ENCODE measurements at regions not wholly inside any gene's neighbourhood (a gene's known extent, or its start where the extent isn't known, plus 50 kb on each side); places are given as distances from the start of the nearest gene placed in this dataset.

GRCh38 chr1:91170571-91170970 lies 148.7 kb upstream of the ZNF644 start:
- CTCF ChIA-PET: no interaction called here
- BruUV-seq (replicated peaks): no TSS peak

More at GRCh38 chr1:91170571-91170970, 148.7 kb upstream of the ZNF644 start:
- RAD21 ChIA-PET (ENCODE audit: low non-redundant PET in 1 of 2, low total read pairs in 2 of 2, uncharacterized antibody in 2 of 2, unreplicated experiment in 2 of 2): no interaction called here
- H3K4me1 ChIP-seq (ENCODE audit: control insufficient read depth in 1 of 2, insufficient read depth in 2 of 2, low read length in 2 of 2): no peaks in the 10 kb centered on the region
- H3K9me3 ChIP-seq (ENCODE audit: control insufficient read depth in 1 of 2, insufficient read depth in 1 of 2, low read depth in 1 of 2, low read length in 2 of 2): no peaks in the 10 kb centered on the region
- H3K4me3 ChIP-seq (replicated peaks in 1 of 2; ENCODE audit: low read depth in 1 of 2, low read length in 2 of 2): no peak overlapping the region
- peaks cover 24% of the 10 kb centered on the region for H3K27me3 ChIP-seq (ENCODE audit: insufficient read depth, low read length)
- POLR2A ChIA-PET: no interaction called here
- H2AFZ ChIP-seq (ENCODE audit: low read depth, low read length, poor library complexity, severe bottlenecking): no peak overlapping the region
- ATAC-seq (no peak), DNase-seq (ENCODE audit: low read depth, low spot score) (no peak)
- no peak overlapping the region for H3K9ac ChIP-seq (ENCODE audit: low read length)
- no peaks in the 10 kb centered on the region for H3K9me2 ChIP-seq (ENCODE audit: insufficient read depth)
- intact Hi-C loops (cut with micrococcal nuclease): no loop called here
- H3K4me2 ChIP-seq (ENCODE audit: low read length): no peak overlapping the region
- TF ChIP-seq FOSL1 (IDR thresholded peaks at IDR 0.05; ENCODE audit: low read depth): no peak
- no peak for TF ChIP-seq ATF3 (IDR thresholded peaks at IDR 0.05)
- TF ChIP-seq EZH2 (IDR thresholded peaks at IDR 0.05): no peak
- no peak for TF ChIP-seq YY1 (IDR thresholded peaks at IDR 0.05; ENCODE audit: extremely low read depth, insufficient replicate concordance, low read depth, low read length)
- TF ChIP-seq REST (IDR thresholded peaks at IDR 0.05; ENCODE audit: low read depth): no peak
- TF ChIP-seq POLR2A (IDR thresholded peaks at IDR 0.05; ENCODE audit: borderline replicate concordance, extremely low read depth, insufficient read depth, insufficient read length): no peak
- TF ChIP-seq CBX3 (IDR thresholded peaks at IDR 0.05; ENCODE audit: low read depth): no peak
- TF ChIP-seq ZFX (IDR thresholded peaks at IDR 0.05): no peak
- no peaks in the 10 kb centered on the region for H4K20me1 ChIP-seq (ENCODE audit: insufficient read depth)
- H3K36me3 ChIP-seq (ENCODE audit: control insufficient read depth in 1 of 2, insufficient read depth in 2 of 2, low read length in 2 of 2): no peaks in the 10 kb centered on the region
- no peaks in the 10 kb centered on the region for H3K79me2 ChIP-seq (ENCODE audit: insufficient read depth, low read length)
- no peak overlapping the region for H3K27ac ChIP-seq (ENCODE audit: low read depth, low read length)
